Embryonic facial prominence (tissue), 1 donor: ENCODE measurements at regions not wholly inside any gene's neighbourhood (a gene's known extent, or its start where the extent isn't known, plus 50 kb on each side); places are given as distances from the start of the nearest gene placed in this dataset.
"Not testable (repeated sequence)": the region's sequence is repeated elsewhere in the genome, so short reads cannot be mapped to it uniquely, and the experiment has no call there.

Source experiments
- DNase-seq: peaks from one replicate; pipeline ENCODE4 v3.0.0-alpha.2; 2016; ENCODE audit errors: extremely low spot score

DNA sequence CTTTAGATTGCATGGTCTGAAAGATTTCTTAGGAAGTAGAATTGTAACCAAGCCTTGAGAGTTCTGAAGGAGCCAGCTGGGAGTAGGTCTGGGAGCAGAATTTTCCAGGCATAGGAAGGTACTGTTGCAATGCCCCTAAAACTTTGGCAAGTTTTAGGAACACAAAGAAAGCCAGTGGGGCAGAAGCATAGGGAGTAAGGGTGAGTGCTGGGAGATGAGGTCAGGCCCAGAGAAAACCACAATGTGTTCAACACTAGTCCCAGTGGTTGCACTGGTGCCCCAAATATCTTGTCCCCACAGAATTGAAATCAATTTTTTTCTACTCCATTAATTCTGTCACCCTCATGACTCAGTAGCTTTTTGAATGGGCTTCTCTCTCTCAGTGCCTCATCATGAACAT lies 120.7 kb upstream of the GALNT15 start:
- DNase-seq = no peak

DNA sequence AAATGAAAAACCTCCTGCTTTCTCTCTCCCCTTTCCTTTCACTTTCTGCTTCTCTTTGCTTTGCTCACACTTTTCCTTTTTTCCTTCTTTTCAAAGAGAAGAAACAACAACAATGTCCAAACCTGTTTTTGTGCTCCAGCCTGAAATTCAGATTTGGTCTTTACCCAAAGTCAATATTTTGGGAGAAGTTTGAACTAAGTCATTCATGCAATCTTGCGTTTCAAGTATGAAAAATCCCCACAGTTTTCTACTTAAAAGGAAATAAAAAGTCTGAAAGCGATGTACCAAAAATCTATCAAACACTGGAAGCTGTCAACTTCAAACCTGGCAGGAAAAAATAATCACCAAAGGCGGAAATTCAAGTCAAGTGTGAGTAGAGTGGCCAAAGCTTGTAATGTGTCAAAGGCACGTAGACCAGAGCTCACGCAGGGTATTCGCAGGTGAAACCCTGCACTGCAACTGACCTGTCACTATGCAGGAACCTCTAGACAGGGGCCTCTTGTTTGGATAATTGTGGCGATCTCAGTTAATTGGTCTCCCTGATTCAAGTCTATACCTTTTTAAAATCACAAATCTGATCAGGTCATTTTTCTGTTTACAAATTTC lies 118.8 kb upstream of the GALNT15 start:
- DNase-seq = no peak

DNA sequence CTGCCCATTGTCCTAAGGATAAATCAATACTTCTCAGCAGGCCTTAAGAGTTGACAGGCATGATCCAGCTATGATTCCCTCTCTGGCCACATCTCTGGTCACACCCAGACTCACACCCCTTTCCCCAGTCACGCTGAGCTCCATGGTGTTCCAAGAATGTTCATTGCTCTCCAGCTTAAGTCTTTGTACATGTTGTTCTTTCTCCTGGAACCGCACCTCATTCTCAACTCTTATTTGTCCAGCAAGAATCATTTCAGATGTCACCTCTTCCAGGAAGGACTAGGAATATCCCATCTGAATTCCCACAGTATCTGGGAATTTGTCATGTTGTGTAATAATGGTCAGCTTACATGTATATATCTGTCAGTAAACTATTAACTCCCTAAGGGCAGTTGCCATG lies 118.3 kb upstream of the GALNT15 start:
- DNase-seq = no peak

DNA sequence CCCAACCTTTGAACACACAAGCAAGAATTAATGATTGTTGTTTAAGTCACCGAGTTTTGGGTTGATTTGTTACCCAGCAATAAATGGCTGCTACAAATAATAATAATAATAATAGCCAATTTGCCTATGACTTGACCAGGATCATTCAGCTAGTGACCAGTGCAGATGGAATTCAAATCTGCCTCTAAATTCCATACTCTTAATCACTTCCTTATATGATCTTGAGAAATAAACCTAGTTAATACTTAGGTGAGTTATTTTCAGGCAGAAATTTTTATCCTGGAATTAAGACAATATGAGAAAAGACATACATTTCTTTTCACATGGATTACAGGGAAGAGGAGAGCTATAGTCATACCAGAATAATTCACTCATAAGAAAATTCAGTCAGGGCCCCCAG lies 116.0 kb upstream of the GALNT15 start:
- DNase-seq = no peak

DNA sequence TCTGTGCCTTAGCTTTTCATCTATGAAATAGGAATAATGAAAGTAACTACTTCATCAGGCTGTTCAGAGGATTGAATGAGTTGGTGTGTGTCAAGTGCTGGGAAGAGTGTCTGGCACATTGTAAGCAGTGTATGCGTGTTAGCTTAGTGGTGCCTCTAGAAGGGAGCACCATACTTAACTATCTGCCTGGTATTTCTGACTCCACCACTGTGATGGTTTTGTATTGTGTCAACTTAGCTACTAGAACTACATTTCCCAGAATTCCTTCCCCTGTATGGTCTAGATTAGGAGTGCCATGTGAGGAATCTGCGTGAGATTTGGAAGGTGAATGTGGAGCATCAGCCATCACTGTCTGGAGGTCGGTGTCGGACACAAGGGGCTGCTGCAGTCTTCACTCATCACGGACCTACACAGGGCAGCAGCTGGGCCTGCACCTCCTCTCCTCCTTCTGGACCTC lies 115.4 kb upstream of the GALNT15 start:
- DNase-seq = no peak

DNA sequence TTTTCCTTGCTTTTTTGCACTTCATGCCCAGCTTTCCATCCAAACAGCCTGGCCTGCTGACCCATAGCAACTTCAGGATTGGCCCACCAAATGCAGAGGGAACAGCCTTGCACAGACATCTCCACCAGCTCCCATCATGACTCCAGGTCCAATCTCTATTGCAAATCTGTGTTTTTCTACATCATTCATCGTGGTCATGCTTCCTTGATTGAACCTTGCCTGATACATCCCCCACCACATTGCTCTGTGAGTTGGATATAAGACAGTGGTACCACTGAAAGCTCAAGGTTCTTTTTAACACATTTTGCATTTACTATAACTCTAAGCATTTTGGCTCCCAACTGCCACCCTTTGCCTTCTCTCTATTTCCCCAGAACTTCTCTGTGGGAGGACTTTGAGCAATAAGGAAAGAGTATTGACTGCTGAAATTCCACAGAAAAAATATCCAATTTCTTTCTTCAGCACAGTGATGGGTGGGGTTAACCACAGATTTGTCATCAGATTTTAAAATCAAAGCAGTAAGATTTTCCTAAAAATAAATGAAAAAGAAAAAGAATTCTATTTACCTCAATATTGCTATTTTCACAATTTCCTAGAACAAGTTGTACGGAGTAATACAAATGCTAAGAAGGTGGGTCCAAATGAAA lies 114.6 kb upstream of the GALNT15 start:
- no peak for DNase-seq

DNA sequence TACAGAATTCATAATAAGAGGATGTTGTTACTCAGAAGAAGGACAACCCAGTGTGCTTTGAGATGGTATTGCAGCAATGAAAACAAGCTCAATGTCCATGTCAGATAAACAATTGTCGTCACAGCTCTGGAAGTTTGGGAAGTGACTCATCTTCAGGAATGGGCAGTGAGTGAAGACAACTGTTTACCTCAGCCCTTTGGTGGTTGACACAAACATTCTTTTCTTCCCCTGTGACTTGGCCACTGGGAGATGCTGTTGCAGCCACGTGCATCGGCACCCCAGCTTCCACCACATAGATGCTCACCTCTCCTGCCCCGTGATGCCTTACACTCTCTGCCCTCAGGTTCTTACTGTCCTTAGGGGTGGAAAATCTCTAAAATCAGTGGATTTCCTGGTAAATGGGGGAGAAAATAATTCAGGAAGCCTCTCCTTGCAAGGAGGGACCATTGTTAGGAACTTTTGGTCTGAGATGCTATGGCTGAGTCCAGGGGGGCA lies 114.1 kb upstream of the GALNT15 start:
- no peak for DNase-seq

DNA sequence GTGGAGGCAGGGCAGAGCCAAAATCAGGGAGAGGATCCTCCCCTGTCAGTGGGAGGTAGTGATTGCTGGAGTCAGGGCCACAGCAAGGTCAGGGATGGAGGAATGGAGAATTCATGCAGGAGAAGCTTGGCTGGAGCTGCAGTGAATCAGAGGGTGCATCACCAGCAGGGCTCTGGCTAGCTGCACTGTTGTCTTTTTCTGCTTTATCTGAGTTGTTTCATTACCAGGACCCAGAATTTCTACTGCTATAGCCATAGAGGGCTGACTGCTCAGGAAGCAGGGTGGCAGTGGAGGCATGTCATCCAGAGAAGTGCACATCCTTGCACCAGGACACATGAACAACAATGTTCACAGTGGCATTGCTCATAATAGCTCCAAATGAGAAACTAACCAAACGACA lies 113.5 kb upstream of the GALNT15 start:
- no peak for DNase-seq

DNA sequence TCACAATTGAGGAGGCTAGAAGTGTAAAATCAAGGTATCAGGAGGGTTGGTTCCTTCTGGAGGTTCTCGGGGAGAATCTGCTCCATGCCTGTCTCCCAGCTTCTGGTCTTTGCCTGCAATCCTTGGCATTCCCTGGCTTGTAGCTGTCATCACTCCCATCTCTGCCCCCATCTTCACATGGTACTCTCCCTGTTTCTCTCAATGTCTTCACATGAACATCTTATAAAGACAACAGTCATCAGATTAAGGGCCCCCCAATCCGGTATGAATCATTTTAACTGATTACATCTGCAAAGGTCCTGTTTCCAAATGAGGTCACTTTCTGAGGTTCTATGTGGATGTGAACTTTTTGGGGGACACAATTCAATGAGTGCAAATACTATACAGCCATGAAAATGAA lies 113.0 kb upstream of the GALNT15 start:
- no peak for DNase-seq

DNA sequence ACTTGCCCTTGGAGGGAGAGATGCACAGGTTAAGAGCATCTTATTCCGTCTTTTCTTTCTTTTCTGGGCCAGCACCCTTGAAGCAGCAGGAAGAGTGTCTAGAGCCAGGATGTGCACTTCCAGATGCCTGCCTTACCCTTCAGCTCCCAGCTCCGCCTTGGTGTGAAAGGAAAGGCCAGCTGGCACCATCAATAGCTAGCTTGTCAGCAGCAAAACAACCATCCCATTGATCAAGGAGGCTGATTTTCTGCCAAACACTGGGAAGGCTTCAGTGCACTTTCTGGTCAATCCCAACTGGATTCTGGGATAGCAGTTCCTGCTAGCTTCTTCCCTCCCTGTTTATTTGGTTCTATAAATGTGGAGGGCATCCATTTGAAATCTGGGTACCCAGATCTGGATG lies 110.9 kb upstream of the GALNT15 start:
- no peak for DNase-seq

DNA sequence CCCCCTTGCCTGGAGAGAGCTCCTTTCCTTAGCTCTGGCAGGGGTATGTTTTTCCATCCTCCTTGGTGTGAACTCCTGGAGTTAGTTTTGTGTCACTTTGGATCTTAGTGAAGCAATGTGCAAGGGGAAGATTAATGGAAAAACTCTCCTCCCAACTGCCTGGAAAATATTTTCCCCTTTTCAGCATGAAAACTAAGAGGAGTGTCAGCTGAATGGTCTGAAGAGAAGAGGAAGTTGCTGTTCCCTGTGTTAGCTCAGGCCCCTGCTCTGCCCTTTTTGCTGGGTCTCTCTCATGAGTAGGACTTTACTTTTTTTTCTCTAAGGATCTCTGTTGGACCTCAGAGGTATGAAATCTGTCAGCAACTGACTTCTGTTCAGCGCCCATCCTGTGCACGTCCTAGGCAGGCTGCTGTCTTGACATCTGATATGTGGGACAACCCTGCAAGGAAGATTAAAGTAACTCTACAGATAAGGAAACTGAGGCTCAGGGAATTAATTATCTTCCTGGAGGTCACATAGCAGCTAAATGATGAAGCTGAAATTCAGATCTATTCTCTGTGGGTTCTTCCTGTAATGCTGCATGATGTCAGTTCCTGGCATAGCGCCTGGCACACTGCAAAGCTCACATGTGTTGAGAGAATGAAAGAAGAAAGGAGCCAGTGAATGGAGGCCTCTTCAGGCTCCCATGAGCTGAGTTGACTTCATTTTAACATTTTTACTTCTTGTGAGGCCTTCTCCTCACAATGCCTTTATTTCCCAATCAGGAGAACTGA lies 109.7 kb upstream of the GALNT15 start:
- DNase-seq = no peak

DNA sequence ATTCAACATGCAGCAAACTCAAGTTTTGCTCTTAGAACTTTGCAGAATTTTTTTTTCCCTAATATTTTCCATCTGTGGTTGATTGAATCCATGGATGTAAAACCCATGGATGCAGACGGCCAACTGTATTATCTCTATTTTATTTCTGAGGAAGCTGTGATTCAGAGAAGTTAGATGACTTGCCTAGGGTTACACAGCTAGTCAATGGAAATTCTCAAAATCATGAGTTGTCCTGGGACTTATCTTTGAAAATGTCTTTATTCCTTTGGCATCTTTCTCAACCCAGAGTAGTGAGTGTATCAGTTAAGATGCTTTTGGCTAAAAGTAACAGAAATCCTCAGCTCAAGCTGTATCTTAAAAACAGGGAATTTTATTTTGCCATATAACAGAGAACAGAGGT lies 107.9 kb upstream of the GALNT15 start:
- no peak for DNase-seq

DNA sequence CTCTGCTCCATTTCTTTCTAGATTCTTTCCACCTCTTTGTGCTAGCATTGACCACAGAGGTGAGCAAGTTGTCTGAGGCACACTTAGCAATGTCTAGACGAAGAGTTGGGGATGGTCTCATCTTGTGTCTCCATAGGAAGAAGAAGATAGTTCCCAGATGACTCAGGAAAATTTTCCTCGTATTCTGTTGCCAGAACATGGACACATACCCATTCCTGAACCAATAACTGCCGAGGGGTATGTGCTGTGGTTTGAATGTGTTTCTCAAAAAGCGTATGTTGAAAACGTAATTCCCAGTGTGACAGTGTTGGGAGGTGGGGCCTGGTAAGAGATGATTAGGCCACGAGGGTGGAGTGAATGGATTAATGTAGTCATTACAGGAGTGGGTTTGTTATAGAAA lies 107.5 kb upstream of the GALNT15 start:
- DNase-seq = no peak

DNA sequence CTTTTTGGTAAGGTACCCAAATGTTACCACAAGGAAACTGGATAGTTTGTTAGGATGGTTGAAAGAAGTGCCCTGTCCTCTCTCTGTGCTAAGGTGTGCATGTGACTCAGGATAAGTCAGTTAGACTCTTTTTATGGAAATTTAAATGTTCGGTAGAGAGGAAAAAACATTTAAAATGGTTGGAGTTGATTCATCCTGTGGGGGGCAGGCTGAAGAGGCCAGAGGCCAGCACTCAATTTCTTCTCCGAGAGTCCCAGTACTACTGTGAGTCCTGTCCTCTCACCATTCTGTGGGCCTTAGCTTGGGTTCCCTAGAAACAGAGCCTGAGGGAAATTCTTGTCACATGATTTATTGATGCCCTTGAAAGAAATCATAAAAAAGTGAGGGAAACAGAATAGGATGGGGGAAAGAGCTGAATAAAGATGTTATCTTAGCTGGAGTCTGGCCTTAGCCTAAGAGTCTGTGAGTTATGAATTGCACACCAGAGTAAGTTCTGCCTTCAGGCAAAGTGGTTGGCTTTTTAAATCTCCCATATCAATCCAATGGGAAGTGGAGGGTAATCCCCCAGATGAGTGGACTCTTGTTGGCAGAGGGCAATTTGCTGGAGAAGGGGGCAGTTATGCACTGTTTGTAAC lies 106.5 kb upstream of the GALNT15 start:
- no peak for DNase-seq

DNA sequence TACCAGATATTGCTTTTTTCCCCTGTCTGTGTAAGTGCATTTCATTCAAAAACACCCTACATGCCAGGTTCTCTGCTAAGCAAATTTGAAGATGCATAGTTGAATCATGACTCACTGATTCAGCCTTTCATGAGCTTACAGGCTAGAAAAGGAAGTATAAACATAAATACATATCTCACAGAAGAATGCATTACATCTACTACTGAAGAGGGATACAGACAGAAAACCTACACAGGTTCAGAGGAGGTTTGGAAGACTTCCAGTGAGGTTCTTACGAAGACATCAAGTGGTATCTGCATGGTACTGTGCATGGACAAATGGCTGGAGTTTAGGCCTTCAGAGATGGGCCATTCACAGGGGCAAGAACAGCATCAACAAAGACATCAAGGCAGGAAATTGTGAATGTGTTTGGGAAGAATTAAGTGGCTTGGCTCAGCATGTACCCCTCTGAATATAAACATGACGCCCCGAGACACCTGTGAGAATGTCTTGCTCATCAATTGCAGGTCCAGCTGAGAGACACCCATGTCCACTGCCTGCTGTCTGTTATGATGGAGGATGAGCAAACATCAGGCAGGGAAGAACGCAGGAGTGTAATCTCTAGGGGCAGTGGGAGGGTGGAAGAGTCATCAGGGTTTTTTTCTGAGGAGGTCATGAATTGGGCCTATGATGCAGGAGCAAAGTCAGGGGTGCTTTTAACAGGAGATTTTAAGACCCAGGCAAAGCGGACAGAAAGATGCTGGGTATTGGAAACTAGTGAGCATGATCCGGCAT lies 105.1 kb upstream of the GALNT15 start:
- no peak for DNase-seq

DNA sequence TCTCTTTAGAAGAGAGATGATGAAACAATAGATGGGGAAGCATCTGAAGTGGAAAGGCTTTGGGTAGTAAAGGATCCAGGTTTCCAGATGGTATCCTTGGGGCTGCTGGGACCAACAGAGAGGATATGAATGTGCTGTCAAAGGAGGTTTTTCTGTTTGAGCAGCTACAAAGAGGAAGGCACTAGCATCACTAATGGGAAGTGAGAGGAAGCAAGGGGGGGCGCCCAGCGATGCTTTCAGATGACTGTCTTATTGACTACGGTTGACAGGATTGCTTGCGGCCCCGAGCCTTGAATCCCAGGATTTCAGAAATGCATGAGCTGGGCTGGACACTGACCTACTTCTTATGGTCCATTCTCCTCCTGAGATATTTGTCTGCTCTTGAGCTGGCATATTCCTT lies 103.8 kb upstream of the GALNT15 start:
- no peak for DNase-seq

DNA sequence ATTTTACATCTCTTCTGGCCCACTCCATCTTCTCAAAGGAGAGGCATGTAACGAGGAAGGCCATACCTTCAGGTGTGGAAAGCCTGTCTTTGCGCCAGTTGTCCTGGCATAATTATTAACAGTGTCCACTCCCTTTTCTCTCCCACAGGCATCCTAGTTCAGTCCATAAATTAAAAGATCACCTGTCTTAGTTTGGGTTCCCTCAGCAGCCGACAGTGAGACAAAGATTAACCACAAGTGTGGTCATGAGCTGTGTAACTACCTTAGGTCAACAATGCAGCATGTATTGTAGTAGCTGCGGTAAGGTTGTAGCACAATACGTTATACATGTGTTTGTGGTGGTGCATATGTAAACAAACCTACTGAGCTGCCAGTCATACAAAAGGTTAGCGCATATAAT lies 103.3 kb upstream of the GALNT15 start:
- DNase-seq = no peak

DNA sequence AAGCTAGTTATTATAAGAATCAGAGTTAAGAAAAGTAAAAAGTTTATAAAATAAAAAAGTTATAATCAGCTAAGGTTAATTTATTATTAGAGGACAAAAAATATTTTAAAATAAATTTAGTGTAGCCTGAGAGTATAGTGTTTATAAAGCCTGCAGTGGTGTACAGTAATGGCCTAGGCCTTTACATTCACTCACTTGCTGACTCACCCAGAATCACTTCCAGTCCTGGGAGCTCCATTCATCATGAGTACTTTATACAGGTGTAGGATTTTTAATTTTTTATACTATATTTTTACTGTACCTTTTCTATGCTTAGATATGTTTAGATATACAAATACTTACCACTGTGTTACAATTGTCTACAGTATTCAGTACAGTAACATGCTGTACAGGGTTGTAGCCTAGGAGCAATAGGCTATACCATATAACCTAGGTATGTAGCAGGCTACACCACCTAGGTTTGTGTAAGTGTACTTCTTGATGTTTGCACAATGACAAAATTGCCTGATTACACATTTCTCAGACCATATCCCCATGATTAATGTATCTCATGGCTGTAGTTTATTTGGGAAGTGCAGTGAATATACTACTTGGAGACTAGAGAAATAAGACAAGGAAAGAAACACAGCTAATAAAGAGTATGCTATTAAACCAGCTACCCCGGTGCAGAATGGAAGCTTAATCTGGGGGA lies 101.9 kb upstream of the GALNT15 start:
- DNase-seq = no peak

DNA sequence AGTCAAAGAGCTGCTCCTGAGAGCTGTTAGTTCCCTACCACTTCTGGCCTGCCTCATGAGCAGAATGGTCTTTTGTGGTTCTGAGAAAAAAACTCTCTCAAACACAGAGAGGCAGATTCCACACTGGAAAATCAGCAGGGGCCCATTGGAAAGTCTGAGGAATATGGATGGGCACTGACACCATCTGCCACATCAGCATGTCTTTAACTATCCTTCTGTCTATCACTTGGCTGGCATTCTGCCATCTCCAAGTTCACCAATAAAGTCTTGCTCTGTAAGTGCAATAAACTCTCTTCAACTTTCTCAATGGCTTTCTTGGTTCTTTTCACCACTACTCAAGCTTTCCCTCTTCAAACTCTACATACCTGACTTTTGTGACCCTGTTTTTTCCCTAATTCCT lies 101.3 kb upstream of the GALNT15 start:
- no peak for DNase-seq

DNA sequence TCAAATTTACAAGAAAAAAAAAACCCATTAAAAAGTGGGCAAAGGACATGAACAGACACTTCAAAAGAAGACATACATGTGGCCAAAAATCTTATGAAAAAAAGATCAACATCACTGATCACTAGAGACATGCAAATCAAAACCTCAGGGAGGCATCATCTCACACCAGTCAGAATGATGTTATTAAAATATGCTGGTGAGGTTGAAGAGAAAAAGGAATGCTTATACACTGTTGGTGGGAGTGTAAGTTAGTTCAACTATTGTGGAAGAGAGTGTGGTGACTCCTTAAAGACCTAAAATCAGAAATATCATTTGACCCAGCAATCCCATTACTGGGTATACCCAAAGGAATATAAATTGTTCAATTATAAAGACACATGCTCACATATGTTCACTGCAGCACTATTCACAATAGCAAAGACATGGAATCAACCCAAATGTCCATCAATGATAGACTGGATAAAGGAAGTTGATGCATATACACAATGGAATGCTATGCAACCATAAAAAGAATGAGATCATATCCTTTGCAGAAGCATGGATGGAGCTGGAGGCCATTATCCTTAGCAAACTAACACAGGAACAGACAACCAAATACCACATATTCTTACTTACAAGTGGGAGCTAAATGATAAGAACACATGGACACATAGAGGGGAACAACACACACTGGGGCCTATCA lies 100.3 kb upstream of the GALNT15 start:
- DNase-seq = not testable (repeated sequence)

DNA sequence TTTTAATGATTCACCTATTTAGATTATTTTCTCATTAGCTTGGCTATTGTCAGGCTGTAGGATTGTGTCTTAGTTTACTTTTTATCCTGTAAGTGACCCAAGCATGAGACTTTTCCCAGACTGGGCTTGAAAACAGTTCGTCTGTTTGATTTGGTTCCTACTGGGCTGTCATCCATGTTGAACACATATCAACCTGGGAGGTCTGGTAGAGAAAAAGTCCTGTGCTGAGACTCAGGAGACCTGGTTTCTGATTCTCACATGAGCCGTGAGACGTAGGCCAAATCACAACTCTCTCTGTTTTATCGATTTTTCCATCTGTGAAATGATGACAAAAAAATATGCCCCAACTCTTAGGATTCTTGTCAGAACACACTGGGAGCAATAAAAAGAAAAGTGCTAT lies 98.8 kb upstream of the GALNT15 start:
- no peak for DNase-seq
